Memory B cell (primary cell): ENCODE measurements at regions not wholly inside any gene's neighbourhood (a gene's known extent, or its start where the extent isn't known, plus 50 kb on each side); places are given as distances from the start of the nearest gene placed in this dataset.

Experiments
- ATAC-seq: fragments of 150-1000 bp; cut with Tn5 transposase; 2 replicates; pipeline ENCODE4 v1.10.0; 2021; ENCODE audit warnings: low read depth, mild to moderate bottlenecking, moderate library complexity
- DNase-seq, 2 donors: peaks; one replicate each; pipeline ENCODE4 v3.0.0; 2022; ENCODE audit warnings: low spot score in 2 of 2
- H3K27ac Mint-ChIP-seq: one replicate; pipeline ENCODE4 v1.8.0; 2022; ENCODE audit warnings: mild to moderate bottlenecking, moderate library complexity, mixed read lengths
- H3K27me3 Mint-ChIP-seq: one replicate; pipeline ENCODE4 v1.8.0; 2022; ENCODE audit warnings: mixed read lengths
- H3K36me3 Mint-ChIP-seq: one replicate; pipeline ENCODE4 v1.8.0; 2022; ENCODE audit warnings: mild to moderate bottlenecking, mixed read lengths
- H3K4me1 Mint-ChIP-seq: one replicate; pipeline ENCODE4 v1.8.0; 2022; ENCODE audit warnings: mixed read lengths
- H3K4me3 Mint-ChIP-seq: one replicate; pipeline ENCODE4 v1.8.0; 2022; ENCODE audit warnings: mild to moderate bottlenecking, moderate library complexity, mixed read lengths
- H3K9me3 Mint-ChIP-seq: one replicate; pipeline ENCODE4 v1.8.0; 2022; ENCODE audit warnings: mixed read lengths

- ATAC-seq (no peak), DNase-seq (no peak)
- no peaks in the 10 kb centered on the region for H3K36me3 Mint-ChIP-seq
- no peaks in the 10 kb centered on the region for H3K27me3 Mint-ChIP-seq
- H3K4me3 Mint-ChIP-seq = no peak overlapping the region
- H3K4me1 Mint-ChIP-seq = no peaks in the 10 kb centered on the region
- H3K27ac Mint-ChIP-seq = no peak overlapping the region
- H3K9me3 Mint-ChIP-seq = peaks cover 6% of the 10 kb centered on the region
These were observed 1252.1 kb upstream of the ADGRL4 start for GRCh38 chr1:80258659-80259058.

- DNase-seq = no peak
- peaks cover 4% of the 10 kb centered on the region for H3K9me3 Mint-ChIP-seq
- peaks cover 3% of the 10 kb centered on the region for H3K4me1 Mint-ChIP-seq
- no peak overlapping the region for H3K27ac Mint-ChIP-seq
- H3K36me3 Mint-ChIP-seq = no peaks in the 10 kb centered on the region
- no peak overlapping the region for H3K4me3 Mint-ChIP-seq
- no peaks in the 10 kb centered on the region for H3K27me3 Mint-ChIP-seq
- ATAC-seq = no peak
These were observed 1245.1 kb upstream of the ADGRL4 start for GRCh38 chr1:80251591-80251990.

- Mint-ChIP-seq H3K4me3 (no peak overlapping the region), H3K27ac (no peak overlapping the region), H3K9me3 (peaks cover 4% of the 10 kb centered on the region), H3K36me3 (no peaks in the 10 kb centered on the region), H3K27me3 (no peaks in the 10 kb centered on the region), H3K4me1 (peaks cover 3% of the 10 kb centered on the region)
- no peak for ATAC-seq
- DNase-seq = no peak
These were observed 1244.6 kb upstream of the ADGRL4 start for GRCh38 chr1:80251171-80251570.

- Mint-ChIP-seq H3K27me3 (no peaks in the 10 kb centered on the region), H3K9me3 (peaks cover 4% of the 10 kb centered on the region), H3K4me3 (no peak overlapping the region), H3K27ac (no peak overlapping the region), H3K36me3 (no peaks in the 10 kb centered on the region), H3K4me1 (peaks cover 3% of the 10 kb centered on the region)
- no peak for DNase-seq
- ATAC-seq = no peak
These were observed 1244.1 kb upstream of the ADGRL4 start for GRCh38 chr1:80250573-80251168.

- no peak overlapping the region for H3K4me3 Mint-ChIP-seq
- peaks cover 4% of the 10 kb centered on the region for H3K9me3 Mint-ChIP-seq
- no peak overlapping the region for H3K27ac Mint-ChIP-seq
- H3K36me3 Mint-ChIP-seq = no peaks in the 10 kb centered on the region
- H3K27me3 Mint-ChIP-seq = no peaks in the 10 kb centered on the region
- ATAC-seq = no peak
- DNase-seq = no peak
- peaks cover 3% of the 10 kb centered on the region for H3K4me1 Mint-ChIP-seq
These were observed 1243.2 kb upstream of the ADGRL4 start for GRCh38 chr1:80249699-80250098.

GRCh38 chr1:80248886-80249285, 1242.4 kb upstream of the ADGRL4 start:
- Mint-ChIP-seq H3K4me1 (peaks cover 3% of the 10 kb centered on the region), H3K4me3 (no peak overlapping the region), H3K9me3 (peaks cover 4% of the 10 kb centered on the region), H3K27ac (no peak overlapping the region), H3K36me3 (no peaks in the 10 kb centered on the region), H3K27me3 (no peaks in the 10 kb centered on the region)
- ATAC-seq (no peak), DNase-seq (no peak)

- Mint-ChIP-seq H3K9me3 (peaks cover 4% of the 10 kb centered on the region), H3K27ac (no peak overlapping the region), H3K4me1 (peaks cover 3% of the 10 kb centered on the region), H3K27me3 (no peaks in the 10 kb centered on the region), H3K4me3 (no peak overlapping the region), H3K36me3 (no peaks in the 10 kb centered on the region)
- ATAC-seq = no peak
- no peak for DNase-seq
These were observed 1239.3 kb upstream of the ADGRL4 start for GRCh38 chr1:80245813-80246212.

- Mint-ChIP-seq H3K9me3 (peaks cover 1% of the 10 kb centered on the region), H3K36me3 (no peaks in the 10 kb centered on the region), H3K4me3 (no peak overlapping the region), H3K27ac (no peak overlapping the region), H3K27me3 (no peaks in the 10 kb centered on the region), H3K4me1 (peaks cover 3% of the 10 kb centered on the region)
- ATAC-seq (no peak), DNase-seq (no peak)
These were observed 1237.8 kb upstream of the ADGRL4 start for GRCh38 chr1:80244372-80244771.

- H3K4me3 Mint-ChIP-seq = no peak overlapping the region
- no peaks in the 10 kb centered on the region for H3K9me3 Mint-ChIP-seq
- ATAC-seq = no peak
- DNase-seq = no peak
- no peaks in the 10 kb centered on the region for H3K27me3 Mint-ChIP-seq
- no peaks in the 10 kb centered on the region for H3K4me1 Mint-ChIP-seq
- H3K27ac Mint-ChIP-seq = no peak overlapping the region
- no peaks in the 10 kb centered on the region for H3K36me3 Mint-ChIP-seq
These were observed 1235.0 kb upstream of the ADGRL4 start for GRCh38 chr1:80241566-80241965.

- Mint-ChIP-seq H3K4me3 (no peak overlapping the region), H3K9me3 (no peaks in the 10 kb centered on the region)
- no peak for ATAC-seq
These were observed 1219.0 kb upstream of the ADGRL4 start for GRCh38 chr1:80225510-80225909.

GRCh38 chr1:80221319-80221718, 1214.8 kb upstream of the ADGRL4 start:
- no peak for DNase-seq
- Mint-ChIP-seq H3K4me1 (no peaks in the 10 kb centered on the region), H3K27ac (no peak overlapping the region), H3K27me3 (no peaks in the 10 kb centered on the region), H3K4me3 (no peak overlapping the region), H3K9me3 (no peaks in the 10 kb centered on the region), H3K36me3 (no peaks in the 10 kb centered on the region)
- ATAC-seq = no peak

More at GRCh38 chr1:80225510-80225909, 1219.0 kb upstream of the ADGRL4 start:
- Mint-ChIP-seq H3K27me3 (no peaks in the 10 kb centered on the region), H3K27ac (no peak overlapping the region), H3K4me1 (no peaks in the 10 kb centered on the region), H3K36me3 (no peaks in the 10 kb centered on the region)
- no peak for DNase-seq

GRCh38 chr1:80218112-80218511, 1211.6 kb upstream of the ADGRL4 start:
- ATAC-seq = peak; percentile 56
- H3K36me3 Mint-ChIP-seq = no peaks in the 10 kb centered on the region
- peak in 1 of 2 donors; percentile 30 for DNase-seq

GRCh38 chr1:80217377-80217986, 1211.0 kb upstream of the ADGRL4 start:
- H3K9me3 Mint-ChIP-seq = peaks cover 1% of the 10 kb centered on the region
- H3K36me3 Mint-ChIP-seq = no peaks in the 10 kb centered on the region
- no peaks in the 10 kb centered on the region for H3K27me3 Mint-ChIP-seq
- no peak overlapping the region for H3K27ac Mint-ChIP-seq
- ATAC-seq (no peak), DNase-seq (no peak)
- H3K4me1 Mint-ChIP-seq = peaks cover 6% of the 10 kb centered on the region
- no peak overlapping the region for H3K4me3 Mint-ChIP-seq

More at GRCh38 chr1:80218112-80218511, 1211.6 kb upstream of the ADGRL4 start:
- H3K4me3 Mint-ChIP-seq = no peak overlapping the region
- H3K4me1 Mint-ChIP-seq = peaks cover 6% of the 10 kb centered on the region
- H3K9me3 Mint-ChIP-seq = peaks cover 1% of the 10 kb centered on the region
- H3K27ac Mint-ChIP-seq = no peak overlapping the region
- no peaks in the 10 kb centered on the region for H3K27me3 Mint-ChIP-seq

- Mint-ChIP-seq H3K4me3 (no peak overlapping the region), H3K36me3 (no peaks in the 10 kb centered on the region), H3K27ac (no peak overlapping the region), H3K4me1 (peaks cover 6% of the 10 kb centered on the region), H3K27me3 (no peaks in the 10 kb centered on the region), H3K9me3 (peaks cover 1% of the 10 kb centered on the region)
- ATAC-seq (peak; percentile 80), DNase-seq (no peak)
These were observed 1208.5 kb upstream of the ADGRL4 start for GRCh38 chr1:80214888-80215540.
